Hepatocyte (in vitro differentiated cells): ENCODE measurements at regions not wholly inside any gene's neighbourhood (a gene's known extent, or its start where the extent isn't known, plus 50 kb on each side); places are given as distances from the start of the nearest gene placed in this dataset.

Experiments used
- DNase-seq: peaks from one replicate; pipeline ENCODE4 v3.0.0-alpha.2; 2016; ENCODE audit warnings: low spot score
- H2AFZ ChIP-seq: fragments of 200-600 bp; sonication (generic); 2 replicates; pipeline ENCODE4 v1.6.0; 2016; ENCODE audit warnings: antibody characterized with exemption, mild to moderate bottlenecking
- H3K27ac ChIP-seq: fragments of 200-600 bp; sonication (generic); 2 replicates; pipeline ENCODE4 v1.5.1; 2016; ENCODE audit warnings: mild to moderate bottlenecking
- H3K27me3 ChIP-seq: fragments of 200-600 bp; sonication (generic); 2 replicates; pipeline ENCODE4 v1.6.1; 2016
- H3K36me3 ChIP-seq: fragments of 200-600 bp; sonication (generic); replicated peaks from 2 replicates; pipeline ENCODE4 v1.5.1; 2016; ENCODE audit warnings: low read depth; ENCODE audit not compliant: insufficient read depth
- H3K4me1 ChIP-seq: fragments of 200-600 bp; sonication (generic); 2 replicates; pipeline ENCODE4 v1.5.1; 2016; ENCODE audit warnings: mild to moderate bottlenecking, moderate library complexity; ENCODE audit not compliant: insufficient read depth
- H3K4me2 ChIP-seq: fragments of 200-600 bp; sonication (generic); 2 replicates; pipeline ENCODE4 v1.6.0; 2016
- H3K4me3 ChIP-seq: fragments of 200-600 bp; sonication (generic); 2 replicates; pipeline ENCODE4 v1.5.1; 2016; ENCODE audit warnings: mild to moderate bottlenecking
- H3K79me2 ChIP-seq: fragments of 200-600 bp; sonication (generic); 2 replicates; pipeline ENCODE4 v1.6.0; 2017; ENCODE audit warnings: mild to moderate bottlenecking
- H3K9me2 ChIP-seq: fragments of 200-600 bp; sonication (generic); replicated peaks from 2 replicates; pipeline ENCODE4 v1.6.0; 2017; ENCODE audit warnings: mild to moderate bottlenecking; ENCODE audit not compliant: insufficient read depth
- H3K9me3 ChIP-seq: fragments of 200-600 bp; sonication (generic); 2 replicates; pipeline ENCODE4 v1.5.1; 2016; ENCODE audit warnings: low read depth, mild to moderate bottlenecking
- H4K20me1 ChIP-seq: fragments of 200-600 bp; sonication (generic); 2 replicates; pipeline ENCODE4 v1.6.0; 2016; ENCODE audit warnings: mild to moderate bottlenecking; ENCODE audit not compliant: insufficient read depth, poor library complexity, severe bottlenecking
- EZH2 ChIP-seq: fragments of 200-600 bp; sonication (generic); IDR thresholded peaks from 2 replicates; pipeline ENCODE4 v1.6.1; 2016; ENCODE audit warnings: antibody characterized with exemption, mild to moderate bottlenecking, borderline replicate concordance
- EZH2phosphoT487 ChIP-seq: fragments of 200-600 bp; sonication (generic); IDR thresholded peaks from one replicate; pipeline ENCODE4 v1.6.1; 2018; ENCODE audit warnings: antibody characterized with exemption, mild to moderate bottlenecking, low read depth, moderate library complexity; ENCODE audit not compliant: unreplicated experiment, severe bottlenecking
- WGBS: methylation state at CpG from one replicate; pipeline ENCODE4 v1.1.6; 2016; ENCODE audit warnings: low lambda C conversion rate; ENCODE audit errors: missing lambda C conversion rate; 5-methylcytosine and 5-hydroxymethylcytosine counted together
- TF ChIP-seq, protein P1 (sequence below): fragments of 200-600 bp; sonication (generic); IDR thresholded peaks from 2 replicates; pipeline ENCODE4 v1.5.1; 2016; ENCODE audit warnings: antibody characterized with exemption, mild to moderate bottlenecking; ENCODE audit not compliant: poor library complexity

DNA sequence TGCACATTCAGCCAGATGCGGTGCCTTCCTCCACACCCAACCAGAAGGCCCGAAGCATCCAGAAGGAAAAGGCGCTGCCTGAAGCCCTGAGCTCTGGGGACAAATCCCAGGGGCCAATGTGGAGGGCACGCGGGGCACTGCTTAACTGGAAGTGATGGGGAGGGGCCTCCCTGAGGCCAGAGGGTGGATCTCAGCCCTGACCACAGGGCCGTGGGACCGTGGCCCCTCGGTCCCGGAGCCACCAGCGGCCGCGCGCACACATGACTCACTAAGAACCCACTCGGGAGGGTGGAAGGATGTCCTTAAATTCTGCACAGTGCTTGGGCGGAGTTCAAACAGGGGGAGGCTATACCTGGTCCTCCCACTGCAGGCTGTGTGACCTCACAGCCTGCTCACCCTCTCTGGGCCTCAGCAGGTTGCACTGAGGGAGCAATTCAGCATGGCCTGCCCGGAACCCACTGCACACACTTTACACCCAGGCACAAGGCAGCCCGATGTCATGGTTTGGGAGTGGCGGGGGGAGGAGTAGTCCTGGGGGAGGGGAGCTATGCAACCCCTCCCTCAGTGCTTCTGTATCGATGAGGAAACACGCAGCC lies 89.5 kb downstream of the RFLNA start:
- H3K79me2 ChIP-seq = peaks cover 32% of the 10 kb centered on the region
- no peak overlapping the region for H3K4me2 ChIP-seq
- peaks cover 29% of the 10 kb centered on the region for H4K20me1 ChIP-seq
- no peak overlapping the region for H2AFZ ChIP-seq
- no peaks in the 10 kb centered on the region for H3K9me3 ChIP-seq
- no peaks in the 10 kb centered on the region for H3K36me3 ChIP-seq
- no peak overlapping the region for H3K4me3 ChIP-seq
- DNase-seq = no peak
- TF ChIP-seq EZH2 (no peak), EZH2phosphoT487 (no peak)
- TF ChIP-seq, protein P1, sequence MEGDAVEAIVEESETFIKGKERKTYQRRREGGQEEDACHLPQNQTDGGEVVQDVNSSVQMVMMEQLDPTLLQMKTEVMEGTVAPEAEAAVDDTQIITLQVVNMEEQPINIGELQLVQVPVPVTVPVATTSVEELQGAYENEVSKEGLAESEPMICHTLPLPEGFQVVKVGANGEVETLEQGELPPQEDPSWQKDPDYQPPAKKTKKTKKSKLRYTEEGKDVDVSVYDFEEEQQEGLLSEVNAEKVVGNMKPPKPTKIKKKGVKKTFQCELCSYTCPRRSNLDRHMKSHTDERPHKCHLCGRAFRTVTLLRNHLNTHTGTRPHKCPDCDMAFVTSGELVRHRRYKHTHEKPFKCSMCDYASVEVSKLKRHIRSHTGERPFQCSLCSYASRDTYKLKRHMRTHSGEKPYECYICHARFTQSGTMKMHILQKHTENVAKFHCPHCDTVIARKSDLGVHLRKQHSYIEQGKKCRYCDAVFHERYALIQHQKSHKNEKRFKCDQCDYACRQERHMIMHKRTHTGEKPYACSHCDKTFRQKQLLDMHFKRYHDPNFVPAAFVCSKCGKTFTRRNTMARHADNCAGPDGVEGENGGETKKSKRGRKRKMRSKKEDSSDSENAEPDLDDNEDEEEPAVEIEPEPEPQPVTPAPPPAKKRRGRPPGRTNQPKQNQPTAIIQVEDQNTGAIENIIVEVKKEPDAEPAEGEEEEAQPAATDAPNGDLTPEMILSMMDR = no peak
- H3K4me1 ChIP-seq = peaks cover 36% of the 10 kb centered on the region
- WGBS = 96% methylated on average over 20 of the region's 20 CpGs
- no peaks in the 10 kb centered on the region for H3K9me2 ChIP-seq
- no peaks in the 10 kb centered on the region for H3K27me3 ChIP-seq
- H3K27ac ChIP-seq = no peak overlapping the region

GRCh38 chr12:124383028-124383427 lies 88.1 kb downstream of the RFLNA start:
- WGBS = 96% methylated on average over 10 of the region's 10 CpGs
- DNase-seq = no peak
- no peak overlapping the region for H2AFZ ChIP-seq
- no peaks in the 10 kb centered on the region for H3K9me3 ChIP-seq
- H3K9me2 ChIP-seq = no peaks in the 10 kb centered on the region
- no peaks in the 10 kb centered on the region for H3K27me3 ChIP-seq
- no peak overlapping the region for H3K4me2 ChIP-seq
- TF ChIP-seq, protein P1 = no peak
- TF ChIP-seq EZH2 (no peak), EZH2phosphoT487 (no peak)
- H4K20me1 ChIP-seq = peaks cover 23% of the 10 kb centered on the region
- no peaks in the 10 kb centered on the region for H3K36me3 ChIP-seq
- no peak overlapping the region for H3K4me3 ChIP-seq
- H3K27ac ChIP-seq = no peak overlapping the region
- peaks cover 25% of the 10 kb centered on the region for H3K4me1 ChIP-seq
- H3K79me2 ChIP-seq = peaks cover 27% of the 10 kb centered on the region

DNA sequence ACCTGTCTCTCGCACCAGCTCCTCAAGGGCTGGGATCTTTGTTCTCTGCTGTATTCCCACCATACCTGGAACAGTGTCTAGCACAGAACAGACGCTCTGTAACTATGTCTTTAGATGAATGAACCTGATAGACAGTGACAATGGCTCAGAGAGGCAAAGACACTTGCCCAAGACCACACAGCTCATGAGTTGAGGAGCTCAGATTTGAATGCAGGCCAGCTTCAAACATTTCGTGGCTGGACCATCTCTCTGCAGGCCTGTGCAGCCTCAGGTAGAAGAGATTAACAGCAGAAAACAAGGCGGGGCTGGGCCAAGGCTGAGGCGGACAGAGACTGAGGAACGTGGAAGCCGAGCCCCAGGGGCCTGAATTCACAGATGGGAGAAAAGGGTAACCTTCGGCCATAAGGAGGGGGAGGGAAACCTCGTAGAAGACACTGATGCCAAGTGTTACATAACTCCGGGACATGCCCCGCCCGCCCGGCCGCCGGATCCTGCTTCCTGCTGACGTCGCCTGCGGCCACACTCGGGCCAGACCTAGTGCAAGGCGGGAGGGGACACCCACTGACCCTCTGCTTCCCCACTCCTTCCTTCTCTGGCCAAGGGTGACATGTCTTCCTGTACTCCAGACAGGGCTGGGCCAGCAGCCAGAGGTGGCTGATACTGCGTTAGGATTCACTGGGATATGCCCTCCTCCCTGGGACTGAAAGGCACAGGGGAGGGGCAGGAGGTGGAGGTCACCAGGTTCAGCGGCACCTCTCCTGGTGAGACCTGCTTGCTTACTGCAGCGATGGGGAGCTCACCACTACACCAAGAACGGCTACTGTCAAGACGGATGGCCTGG lies 86.8 kb downstream of the RFLNA start:
- Histone ChIP-seq H3K27ac (peak overlapping the region; percentile 95), H3K79me2 (peaks cover 14% of the 10 kb centered on the region), H3K36me3 (no peaks in the 10 kb centered on the region), H3K4me2 (no peak overlapping the region), H2AFZ (no peak overlapping the region), H3K9me2 (no peaks in the 10 kb centered on the region), H3K9me3 (no peaks in the 10 kb centered on the region), H3K27me3 (no peaks in the 10 kb centered on the region), H4K20me1 (peaks cover 11% of the 10 kb centered on the region), H3K4me3 (no peak overlapping the region), H3K4me1 (peaks cover 13% of the 10 kb centered on the region)
- TF ChIP-seq EZH2 (no peak), EZH2phosphoT487 (no peak)
- TF ChIP-seq, protein P1 = no peak
- WGBS = 79% methylated on average over 25 of the region's 25 CpGs
- peak; percentile 47 for DNase-seq
